ENCODE measurements at regions not wholly inside any gene's neighbourhood (a gene's known extent, or its start where the extent isn't known, plus 50 kb on each side); places are given as distances from the start of the nearest gene placed in this dataset.

- DNase-seq: no peak
Observed at GRCh38 chr3:28649266-28649665, 300.6 kb upstream of the AZI2 start.

- no peak for DNase-seq
Observed at GRCh38 chr3:28651159-28651558, 302.5 kb upstream of the AZI2 start.

- DNase-seq: no peak
Observed at GRCh38 chr3:28664123-28664522, 315.5 kb upstream of the AZI2 start.

- peak; percentile 34 for DNase-seq
Observed at GRCh38 chr3:28667646-28668621, 319.3 kb upstream of the AZI2 start.

- DNase-seq: no peak
Observed at GRCh38 chr3:28669870-28670269, 321.2 kb upstream of the AZI2 start.

GRCh38 chr3:28672406-28672805, 323.8 kb upstream of the AZI2 start:
- DNase-seq: no peak

- no peak for DNase-seq
Observed at GRCh38 chr3:28673446-28673845, 324.8 kb upstream of the AZI2 start.

GRCh38 chr3:28674212-28674611, 325.6 kb upstream of the AZI2 start:
- no peak for DNase-seq

GRCh38 chr3:28677581-28677980, 329.0 kb upstream of the AZI2 start:
- DNase-seq: no peak

GRCh38 chr3:28678086-28678485, 329.5 kb upstream of the AZI2 start:
- no peak for DNase-seq

- no peak for DNase-seq
Observed at GRCh38 chr3:28680050-28680449, 331.4 kb upstream of the AZI2 start.

- no peak for DNase-seq
Observed at GRCh38 chr3:28682121-28682520, 333.5 kb upstream of the AZI2 start.

GRCh38 chr3:28690176-28690575, 341.6 kb upstream of the AZI2 start:
- no peak for DNase-seq

GRCh38 chr3:28698706-28699105, 350.1 kb upstream of the AZI2 start:
- DNase-seq: no peak

- DNase-seq: no peak
Observed at GRCh38 chr3:28699283-28699682, 350.7 kb upstream of the AZI2 start.

- DNase-seq: no peak
Observed at GRCh38 chr3:28700728-28701127, 352.1 kb upstream of the AZI2 start.

- no peak for DNase-seq
Observed at GRCh38 chr3:28703843-28704242, 355.2 kb upstream of the AZI2 start.

GRCh38 chr3:28711293-28711692, 362.7 kb upstream of the AZI2 start:
- no peak for DNase-seq

GRCh38 chr3:28716939-28717338, 368.3 kb upstream of the AZI2 start:
- no peak for DNase-seq

- no peak for DNase-seq
Observed at GRCh38 chr3:28718074-28718849, 369.6 kb upstream of the AZI2 start.

GRCh38 chr3:28726840-28727239, 378.2 kb upstream of the AZI2 start:
- peak; percentile 5 for DNase-seq

GRCh38 chr3:28727307-28727706, 378.7 kb upstream of the AZI2 start:
- DNase-seq: no peak

- no peak for DNase-seq
Observed at GRCh38 chr3:28738425-28738824, 389.8 kb upstream of the AZI2 start.

GRCh38 chr3:28739647-28740046, 391.0 kb upstream of the AZI2 start:
- no peak for DNase-seq
